ENCODE measurements at regions not wholly inside any gene's neighbourhood (a gene's known extent, or its start where the extent isn't known, plus 50 kb on each side); places are given as distances from the start of the nearest gene placed in this dataset.
"Not testable (repeated sequence)": the region's sequence is repeated elsewhere in the genome, so short reads cannot be mapped to it uniquely, and the experiment has no call there.

DNA sequence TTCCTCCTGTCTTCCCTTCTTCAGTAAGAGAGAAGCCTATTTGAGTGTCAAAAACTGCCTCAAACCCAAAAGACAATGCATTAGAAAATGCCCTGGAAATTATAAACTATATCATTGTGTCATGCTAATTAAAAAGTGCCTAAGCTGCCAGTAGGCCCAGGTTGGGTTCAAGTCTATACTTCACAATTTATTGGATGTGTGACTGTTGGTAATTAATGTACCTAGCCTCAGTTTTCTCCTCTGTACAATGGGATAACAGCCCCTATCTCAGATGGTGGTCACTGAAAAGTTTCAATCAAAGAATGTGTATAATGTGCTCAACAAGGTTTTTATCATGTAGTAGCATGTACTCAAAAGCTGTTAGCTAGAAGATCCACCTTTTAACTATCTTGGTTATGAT lies 246.9 kb upstream of the DUSP10 start:
- DNase-seq: no peak

DNA sequence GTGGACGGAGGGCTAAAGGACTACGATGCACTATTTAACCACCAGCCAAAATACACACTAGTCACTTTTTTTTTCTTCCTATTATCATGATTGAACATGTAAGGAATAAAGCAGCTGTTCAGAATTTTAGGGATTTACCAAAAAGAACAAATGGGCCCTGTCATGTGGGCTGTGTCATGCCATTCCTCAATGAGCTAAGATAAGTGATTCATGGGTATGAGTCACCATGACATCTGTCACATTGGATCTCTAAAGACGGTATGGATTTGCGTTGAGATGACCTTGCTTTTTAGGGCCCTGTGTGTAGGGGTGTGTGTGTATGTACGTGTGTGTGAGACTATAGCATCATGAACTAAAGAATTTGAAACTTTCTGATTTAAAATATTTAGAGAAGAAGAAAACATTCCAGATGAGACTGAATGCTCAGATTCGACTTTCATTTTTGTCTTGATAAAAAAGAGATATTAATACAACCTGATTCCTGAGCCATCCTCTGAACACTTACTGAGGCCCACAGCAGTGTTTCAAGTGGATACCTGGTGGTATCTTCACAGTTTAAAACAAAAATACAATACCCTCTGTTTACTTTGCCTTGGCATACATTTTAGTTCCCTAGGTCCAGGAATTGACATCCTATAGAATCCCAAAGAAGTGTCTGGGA lies 246.1 kb upstream of the DUSP10 start:
- peak; percentile 10 to 13 for DNase-seq

DNA sequence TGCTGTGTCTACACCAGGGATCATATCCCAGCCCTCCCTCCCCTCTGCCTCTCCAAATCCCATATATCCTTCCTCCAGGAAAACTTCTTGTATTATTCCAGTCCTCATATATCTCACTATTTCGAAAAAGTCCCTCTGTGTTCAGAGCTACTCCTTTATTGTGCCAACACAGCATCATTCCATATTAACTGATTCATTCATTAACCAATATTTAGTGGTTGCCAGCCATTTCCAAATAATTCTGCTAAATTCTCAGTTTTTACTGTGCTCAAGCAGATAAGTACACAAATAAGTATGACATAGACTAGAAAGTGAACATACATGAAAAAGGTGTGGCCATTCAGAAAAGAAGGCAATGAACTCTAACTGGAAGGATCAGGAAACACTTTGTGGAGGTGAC lies 241.6 kb upstream of the DUSP10 start:
- no peak for DNase-seq

DNA sequence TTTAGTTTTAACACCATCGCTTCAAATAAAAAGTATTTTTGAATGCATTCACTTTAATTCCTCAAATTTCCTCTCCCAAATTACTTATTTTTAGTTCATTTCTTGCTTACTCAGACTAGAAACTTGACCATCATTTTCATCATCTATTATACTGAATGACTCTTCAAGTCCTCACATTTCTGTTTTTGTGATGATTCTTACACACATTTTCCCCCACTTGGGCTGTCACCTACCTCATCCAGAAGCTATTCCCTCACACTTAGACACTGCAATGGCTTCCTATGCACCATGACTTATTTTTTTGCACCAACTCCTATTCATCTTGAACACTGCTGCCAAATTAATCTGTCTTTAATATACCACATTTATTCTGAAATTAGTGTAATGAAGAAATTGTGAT lies 239.6 kb upstream of the DUSP10 start:
- no peak for DNase-seq

DNA sequence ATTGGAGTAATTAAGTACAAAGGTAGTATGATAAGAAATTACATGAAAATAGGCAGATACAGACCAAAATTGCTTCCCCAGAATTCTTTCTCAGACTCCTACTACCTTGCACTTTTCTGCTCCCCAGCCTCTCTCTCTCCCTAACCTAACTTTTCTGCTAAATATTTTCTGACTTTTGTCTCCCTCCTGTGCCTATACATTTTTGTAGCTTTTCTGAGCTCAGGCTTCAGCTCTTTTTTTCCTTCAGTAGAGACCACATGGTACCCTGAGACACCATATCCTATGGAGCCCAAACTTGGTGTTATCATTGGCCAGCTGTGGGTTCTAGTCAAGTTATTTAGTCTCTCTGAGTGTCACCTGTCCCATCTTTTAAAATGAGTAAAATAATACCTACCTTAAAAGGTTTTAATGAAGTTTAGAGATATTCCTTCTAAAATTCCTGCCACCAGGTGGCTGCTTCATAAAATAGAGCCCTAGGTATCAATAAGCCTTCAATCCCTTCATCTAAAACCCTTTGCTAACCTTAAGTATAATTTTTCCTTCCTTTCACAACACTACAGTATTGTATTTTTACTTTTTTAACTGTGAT lies 237.6 kb upstream of the DUSP10 start:
- DNase-seq: no peak

DNA sequence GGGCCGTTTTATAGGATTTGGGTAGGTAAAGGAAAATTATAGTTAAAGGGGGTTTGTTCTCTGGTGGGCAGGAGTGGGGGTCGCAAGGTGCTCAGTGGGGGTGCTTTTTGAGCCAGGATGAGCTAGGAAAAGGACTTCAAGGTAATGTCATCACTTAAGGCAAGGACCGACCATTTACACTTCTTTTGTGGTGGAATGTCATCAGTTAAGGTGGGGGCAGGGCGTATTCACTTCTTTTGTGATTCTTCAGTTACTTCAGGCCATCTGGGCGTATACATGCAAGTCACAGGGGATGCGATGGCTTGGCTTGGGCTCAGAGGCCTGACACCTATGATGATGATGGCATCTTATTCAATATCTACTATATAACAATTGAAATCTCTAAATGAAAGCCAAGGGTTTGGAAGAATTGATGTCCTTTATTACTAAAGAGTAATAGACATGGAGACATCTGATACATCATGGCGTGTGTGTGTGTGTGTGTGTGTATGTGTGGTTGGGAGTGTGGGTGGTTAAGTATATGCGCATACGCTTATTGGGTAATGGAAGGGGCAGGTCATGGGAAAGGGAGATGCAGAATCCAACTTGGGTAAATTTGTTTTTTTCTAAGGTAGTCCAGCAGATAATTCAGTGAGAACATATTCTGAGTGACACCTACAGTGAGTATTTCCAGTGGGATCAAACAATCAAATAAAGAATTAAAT lies 236.9 kb upstream of the DUSP10 start:
- not testable (repeated sequence) for DNase-seq

DNA sequence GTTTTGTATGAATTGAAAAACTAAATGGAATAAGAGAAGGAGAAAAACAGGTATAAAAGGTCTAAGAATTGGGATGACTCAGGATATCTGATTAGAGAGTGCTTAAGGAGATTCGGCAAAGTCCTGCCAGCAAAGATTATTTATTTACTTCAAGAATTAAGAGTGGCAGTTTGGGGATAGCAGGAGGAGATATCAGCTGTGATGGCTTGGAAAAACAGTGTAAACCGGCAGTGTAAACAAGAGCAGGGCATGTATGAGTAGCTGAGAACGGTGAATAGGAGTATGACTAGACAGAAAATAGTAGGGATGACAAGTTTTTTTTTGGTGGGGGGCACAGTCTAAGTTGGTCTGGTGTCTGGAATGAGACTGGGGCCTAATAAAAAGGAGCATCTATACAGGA lies 231.9 kb upstream of the DUSP10 start:
- not testable (repeated sequence) for DNase-seq

DNA sequence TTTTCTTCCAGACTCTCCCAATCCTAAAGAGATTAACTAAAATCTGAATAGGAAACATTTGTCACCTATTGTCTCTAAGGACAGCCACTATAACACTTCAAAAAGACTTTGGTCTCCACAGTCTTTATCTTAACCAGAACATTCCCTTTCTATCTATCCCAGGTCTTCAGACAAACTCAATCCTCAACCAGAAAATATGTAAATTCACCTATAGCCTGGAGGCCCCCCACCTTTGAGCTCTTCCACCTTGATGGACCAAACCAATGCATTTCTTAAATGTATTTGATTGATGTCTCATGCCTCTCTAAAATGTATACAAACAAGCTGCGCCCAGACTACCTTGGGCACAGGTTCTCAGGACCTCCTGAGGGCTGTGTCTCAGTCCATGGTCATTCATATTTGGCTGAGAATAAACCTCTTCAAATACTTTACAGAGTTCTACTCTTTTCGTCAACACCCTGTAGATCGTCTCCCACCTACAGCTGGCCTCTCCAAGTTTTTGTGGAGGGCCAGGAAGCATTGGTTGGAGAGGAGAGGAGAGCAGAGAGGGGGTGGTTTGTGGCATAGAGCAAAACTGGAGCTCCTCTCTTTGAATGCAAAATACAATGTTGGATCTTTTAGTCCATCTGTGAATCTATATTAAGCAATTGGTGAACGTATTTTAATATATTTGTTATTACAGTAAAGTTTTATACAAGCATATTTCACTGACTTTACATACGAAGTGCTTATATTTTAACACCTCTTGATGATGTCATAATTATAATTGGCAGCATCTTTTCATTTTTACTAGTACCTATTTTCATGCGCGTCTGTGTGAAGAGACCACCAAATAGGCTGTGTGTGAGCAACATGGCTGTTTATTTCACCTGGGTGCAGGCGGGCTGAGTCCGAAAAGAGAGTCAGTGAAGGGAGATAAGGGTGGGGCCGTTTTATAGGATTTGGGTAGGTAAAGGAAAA lies 230.7 kb upstream of the DUSP10 start:
- DNase-seq: no peak

DNA sequence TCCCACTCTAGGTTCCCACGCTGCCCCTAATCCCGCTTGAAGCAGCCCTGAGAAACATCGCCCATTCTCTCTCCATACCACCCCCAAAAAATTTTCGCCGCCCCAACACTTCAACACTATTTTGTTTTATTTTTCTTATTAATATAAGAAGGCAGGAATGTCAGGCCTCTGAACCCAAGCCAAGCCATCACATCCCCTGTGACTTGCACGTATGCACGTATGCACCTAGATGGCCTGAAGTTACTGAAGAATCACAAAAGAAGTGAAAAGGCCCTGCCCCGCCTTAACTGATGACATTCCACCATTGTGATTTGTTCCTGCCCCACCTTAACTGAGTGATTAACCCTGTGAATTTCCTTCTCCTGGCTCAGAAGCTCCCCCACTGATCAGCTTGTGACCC lies 229.1 kb upstream of the DUSP10 start:
- not testable (repeated sequence) for DNase-seq

DNA sequence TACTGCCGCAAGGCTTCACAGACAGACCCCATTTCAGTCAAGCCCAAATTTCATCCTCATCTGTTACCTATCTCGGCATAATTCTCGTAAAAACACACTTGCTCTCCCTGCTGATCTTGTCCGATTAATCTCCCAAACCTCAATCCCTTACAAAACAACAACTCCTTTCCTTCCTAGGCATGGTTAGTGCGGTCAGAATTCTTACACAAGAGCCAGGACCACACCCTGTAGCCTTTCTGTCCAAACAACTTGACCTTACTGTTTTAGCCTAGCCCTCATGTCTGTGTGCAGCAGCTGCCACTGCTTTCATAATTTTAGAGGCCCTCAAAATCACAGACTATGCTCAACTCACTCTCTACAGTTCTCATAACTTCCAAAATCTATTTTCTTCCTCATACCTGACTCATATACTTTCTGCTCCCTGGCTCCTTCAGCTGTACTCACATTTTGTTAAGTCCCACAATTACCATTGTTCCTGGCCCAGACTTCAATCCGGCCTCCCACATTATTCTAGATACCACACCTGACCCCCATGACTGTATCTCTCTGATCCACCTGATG lies 227.5 kb upstream of the DUSP10 start:
- DNase-seq: not testable (repeated sequence)

DNA sequence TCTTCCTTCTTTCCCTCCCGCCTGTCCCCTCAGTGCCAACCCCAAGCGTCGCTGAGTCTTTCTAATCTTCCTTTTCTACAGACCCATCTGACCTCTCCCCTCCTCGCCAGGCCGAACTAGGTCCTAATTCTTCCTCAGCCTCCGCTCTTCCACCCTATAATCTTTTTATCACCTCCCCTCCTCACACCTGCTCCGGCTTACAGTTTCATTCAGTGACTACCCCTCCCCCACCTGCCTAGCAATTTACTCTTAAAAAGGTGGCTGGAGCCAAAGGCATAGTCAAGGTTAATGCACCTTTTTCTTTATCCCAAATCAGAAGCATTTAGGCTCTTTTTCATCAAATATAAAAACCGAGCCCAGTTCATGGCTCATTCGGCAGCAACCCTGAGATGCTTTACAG lies 225.6 kb upstream of the DUSP10 start:
- not testable (repeated sequence) for DNase-seq

DNA sequence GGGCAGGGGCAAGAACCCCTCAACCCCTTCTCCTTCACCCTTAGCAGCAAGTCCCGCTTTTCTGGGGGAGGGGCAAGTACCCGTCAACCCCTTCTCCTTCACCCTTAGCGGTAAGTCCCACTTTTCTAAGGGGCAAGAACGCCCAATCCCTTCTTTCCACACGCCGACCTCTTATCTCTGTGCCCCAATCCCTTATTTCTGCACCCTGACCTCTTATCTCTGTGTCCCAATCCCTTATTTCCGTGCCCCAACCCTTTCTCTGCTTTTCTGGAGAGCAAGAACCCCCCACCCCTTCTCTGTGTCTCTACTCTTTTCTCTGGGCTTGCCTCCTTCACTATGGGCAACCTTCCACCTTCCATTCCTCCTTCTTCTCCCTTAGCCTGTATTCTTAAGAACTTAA lies 225.0 kb upstream of the DUSP10 start:
- DNase-seq: not testable (repeated sequence)

DNA sequence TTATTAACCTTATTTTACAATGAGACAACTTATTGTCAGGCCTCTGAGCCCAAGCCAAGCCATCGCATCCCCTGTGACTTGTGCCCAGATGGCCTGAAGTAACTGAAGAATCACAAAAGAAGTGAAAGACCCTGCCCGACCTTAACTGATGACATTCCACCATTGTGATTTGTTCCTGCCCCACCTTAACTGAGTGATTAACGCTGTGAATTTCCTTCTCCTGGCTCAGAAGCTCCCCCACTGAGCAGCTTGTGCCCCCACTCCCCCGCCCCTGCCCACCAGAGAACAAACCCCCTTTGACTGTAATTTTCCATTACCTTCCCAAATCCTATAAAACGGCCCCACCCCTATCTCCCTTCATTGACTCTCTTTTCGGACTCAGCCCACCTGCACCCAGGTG lies 224.0 kb upstream of the DUSP10 start:
- not testable (repeated sequence) for DNase-seq

DNA sequence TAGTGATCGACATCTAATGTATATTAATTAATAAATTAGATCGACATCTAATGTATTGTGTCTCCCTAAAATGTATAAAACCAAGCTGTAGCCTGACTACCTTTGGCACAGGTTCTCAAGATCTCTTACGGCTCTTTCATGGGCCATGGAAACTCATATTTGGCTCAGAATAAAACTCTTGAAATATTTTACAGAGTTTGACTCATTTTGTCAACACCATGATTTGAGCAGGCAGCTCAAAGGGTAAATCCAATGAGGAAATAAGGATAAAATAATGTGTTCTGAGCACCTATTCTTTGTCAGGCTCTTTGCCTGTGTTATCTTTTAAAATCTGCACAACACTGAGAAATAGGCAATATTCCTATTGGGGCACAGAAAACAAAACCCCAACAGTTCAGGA lies 223.4 kb upstream of the DUSP10 start:
- no peak for DNase-seq

DNA sequence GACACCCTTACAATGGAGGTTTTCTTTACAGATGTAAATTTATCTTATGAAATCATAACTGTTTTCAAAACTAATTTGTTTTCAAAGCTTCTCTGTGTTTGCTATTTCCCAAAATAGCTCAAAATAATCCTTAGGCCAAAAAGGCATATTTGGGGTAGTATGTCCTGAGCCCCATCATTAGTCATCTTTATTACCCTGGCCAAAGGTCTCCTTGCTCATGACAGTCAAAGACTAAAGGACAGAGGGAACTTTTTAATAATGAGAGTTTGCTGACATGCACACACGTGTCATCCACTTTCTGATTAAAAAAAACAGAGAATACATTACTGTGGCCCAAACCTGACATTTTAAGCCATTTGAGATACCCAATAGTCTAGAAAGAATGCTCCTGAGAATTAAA lies 221.9 kb upstream of the DUSP10 start:
- no peak for DNase-seq

DNA sequence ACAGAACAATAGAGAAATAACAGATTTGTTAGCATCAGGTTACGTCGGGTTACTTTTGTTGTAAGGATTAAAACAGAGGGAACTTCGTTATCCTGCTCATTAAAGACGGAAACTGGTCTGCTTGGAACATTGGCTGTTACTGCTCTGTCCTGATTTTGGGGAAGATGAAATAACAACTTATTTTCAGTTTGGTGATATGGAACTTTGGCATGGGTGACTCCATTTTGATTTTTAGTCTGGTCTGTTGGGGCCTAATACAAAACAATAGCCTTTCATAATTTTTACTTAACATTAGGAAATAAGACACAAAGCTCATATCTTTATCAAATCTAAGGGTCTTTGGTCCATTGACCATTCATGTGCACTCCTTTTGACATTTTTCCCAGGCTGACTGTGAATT lies 220.5 kb upstream of the DUSP10 start:
- DNase-seq: no peak

DNA sequence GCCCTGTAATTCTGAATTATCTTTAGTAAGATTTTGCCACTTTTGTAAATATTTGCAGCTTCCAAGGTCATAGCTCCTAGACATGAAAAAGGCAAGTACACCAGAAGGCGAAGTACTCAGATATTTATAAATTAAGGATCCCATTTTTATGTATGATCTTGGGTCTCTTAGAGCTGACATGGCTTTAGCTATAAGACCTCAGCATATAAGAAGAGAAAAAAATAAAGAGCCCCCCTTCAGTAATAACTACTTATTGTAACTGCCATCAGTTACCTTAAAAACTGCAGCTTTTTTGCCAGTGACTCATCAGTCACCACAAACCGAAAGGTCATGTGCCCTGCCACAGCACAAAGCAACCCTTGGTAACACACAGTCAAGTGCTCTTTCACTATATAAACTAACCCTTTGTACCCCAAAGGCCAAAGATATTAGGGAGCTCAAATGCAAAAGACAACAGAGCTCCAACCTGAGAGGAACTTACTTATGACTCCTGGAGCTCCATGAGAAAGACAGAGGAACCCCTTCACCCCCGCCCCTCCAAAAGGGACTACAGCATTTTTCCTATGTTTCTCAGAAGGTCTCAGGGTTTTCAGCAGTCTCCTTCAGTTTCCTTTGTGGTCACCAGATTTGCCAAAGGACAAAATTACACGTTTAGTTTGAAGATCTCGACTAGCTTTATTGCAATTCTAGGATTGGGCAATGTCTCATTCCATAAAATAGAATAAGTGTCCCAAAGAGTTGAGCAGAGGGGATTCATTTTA lies 219.8 kb upstream of the DUSP10 start:
- no peak for DNase-seq

DNA sequence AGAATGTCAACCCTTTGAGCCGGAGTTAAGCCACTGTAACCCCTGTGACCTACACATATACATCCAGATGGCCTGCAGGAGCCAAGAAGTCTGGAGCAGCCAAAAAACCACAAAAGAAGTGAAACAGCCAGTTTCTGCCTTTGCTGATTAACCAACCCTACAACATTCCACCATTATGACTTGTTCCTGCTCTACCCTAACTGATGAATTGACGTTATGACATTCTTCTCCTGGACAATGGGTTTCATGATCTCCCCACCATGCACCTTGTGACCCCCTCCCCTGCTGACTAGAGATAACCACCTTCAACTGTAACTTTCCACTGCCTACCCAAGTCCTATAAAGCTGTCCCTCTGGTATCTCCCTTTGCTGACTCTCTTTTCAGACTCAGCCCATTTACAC lies 216.3 kb upstream of the DUSP10 start:
- not testable (repeated sequence) for DNase-seq

DNA sequence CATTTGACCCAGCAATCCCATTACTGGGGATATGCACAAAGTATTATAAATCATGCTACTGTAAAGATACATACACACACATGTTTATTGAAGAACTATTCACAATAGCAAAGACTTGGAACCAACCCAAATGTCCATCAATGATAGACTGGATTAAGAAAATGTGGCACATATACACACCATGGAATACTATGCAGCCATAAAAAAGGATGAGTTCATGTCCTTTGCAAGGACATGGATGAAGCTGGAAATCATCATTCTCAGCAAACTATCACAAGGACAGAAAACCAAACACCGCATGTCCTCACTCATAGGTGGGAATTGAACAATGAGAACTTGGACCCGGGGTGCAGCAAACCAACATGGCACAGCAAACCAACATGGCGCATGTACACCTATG lies 215.5 kb upstream of the DUSP10 start:
- DNase-seq: not testable (repeated sequence)

DNA sequence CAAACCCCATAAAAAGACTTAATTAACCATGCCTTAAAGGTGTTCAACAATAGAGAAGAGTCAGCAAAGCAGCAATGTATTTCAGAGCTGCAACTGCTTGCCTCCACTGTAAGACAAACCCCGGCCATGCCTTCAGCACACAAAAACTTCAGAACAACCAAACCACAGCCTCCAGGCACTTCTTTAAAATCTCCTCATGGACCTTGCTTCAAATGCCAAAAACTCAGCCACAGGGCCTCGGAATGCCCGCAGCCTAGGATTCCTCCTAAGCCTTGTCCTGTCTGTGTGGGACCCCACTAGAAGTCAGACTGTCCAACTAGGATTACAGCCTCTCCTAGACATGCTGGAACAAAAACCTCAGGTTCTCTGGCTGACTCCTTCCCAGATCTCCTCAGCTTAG lies 208.1 kb upstream of the DUSP10 start:
- no peak for DNase-seq

DNA sequence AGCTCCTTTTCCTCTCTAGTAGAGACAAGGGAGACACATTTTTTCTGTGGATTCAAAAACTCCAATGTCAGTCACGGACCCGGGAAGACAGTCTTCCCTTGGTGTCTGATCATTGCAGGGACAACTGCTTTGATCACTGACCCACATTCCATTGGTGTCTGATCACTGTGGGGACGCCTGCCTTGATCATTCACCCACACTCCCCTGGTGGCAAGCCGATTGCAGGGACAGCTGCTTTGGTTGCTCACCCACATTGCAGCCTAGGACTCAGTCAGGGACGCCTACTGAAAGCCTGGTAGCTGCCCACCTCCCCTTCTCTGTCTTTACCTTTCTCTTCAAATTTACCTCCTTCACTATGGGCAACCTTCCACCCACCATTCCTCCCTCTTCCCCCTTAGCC lies 206.6 kb upstream of the DUSP10 start:
- no peak for DNase-seq

DNA sequence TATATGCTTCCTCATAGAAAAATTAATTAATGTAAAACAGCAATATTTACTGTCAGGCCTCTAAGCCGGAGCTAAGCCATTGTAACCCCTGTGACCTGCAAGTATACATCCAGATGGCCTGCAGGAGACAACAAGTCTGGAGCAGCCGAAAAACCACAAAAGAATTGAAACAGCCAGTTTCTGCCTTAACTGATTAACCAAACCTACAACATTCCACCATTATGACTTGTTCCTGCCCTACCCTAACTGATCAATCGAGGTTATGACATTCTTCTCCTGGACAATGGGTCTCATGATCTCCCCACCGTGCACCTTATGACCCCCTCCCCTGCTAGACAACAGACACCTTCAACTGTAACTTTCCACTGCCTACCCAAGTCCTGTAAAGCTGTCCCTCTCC lies 205.8 kb upstream of the DUSP10 start:
- DNase-seq: no peak

Measured in SHP77 (cell line).